HG03575 (cell line): ENCODE measurements at regions not wholly inside any gene's neighbourhood (a gene's known extent, or its start where the extent isn't known, plus 50 kb on each side); places are given as distances from the start of the nearest gene placed in this dataset.

Source experiments
- ATAC-seq: cut with Tn5 transposase; IDR thresholded peaks from one replicate; pipeline ENCODE4 v1.9.1; 2021; ENCODE audit not compliant: unreplicated experiment, insufficient number of reproducible peaks, low FRiP score; ENCODE audit errors: extremely low read depth

- no peak for ATAC-seq
These were observed 391.9 kb downstream of the GPATCH2 start for GRCh38 chr1:217238945-217239344.

DNA sequence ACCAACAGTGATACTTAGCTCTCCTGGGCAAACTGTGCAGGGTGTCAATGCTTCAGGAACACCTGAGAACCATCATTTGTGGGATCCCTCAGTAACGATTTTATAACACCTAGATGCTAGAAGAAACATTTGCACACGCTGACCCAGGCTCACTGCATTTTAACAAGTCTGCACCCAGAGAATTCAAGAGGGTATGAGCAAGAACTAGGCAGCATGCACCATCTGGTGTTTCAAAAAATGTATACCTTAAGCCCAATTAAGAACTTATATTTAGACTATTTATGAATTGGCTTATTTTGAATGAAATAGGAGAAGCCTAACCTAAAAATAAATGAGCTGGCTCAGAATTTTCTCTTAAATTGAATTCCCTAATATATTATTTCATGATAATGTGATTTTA, 400.5 kb downstream of the GPATCH2 start:
- no peak for ATAC-seq

DNA sequence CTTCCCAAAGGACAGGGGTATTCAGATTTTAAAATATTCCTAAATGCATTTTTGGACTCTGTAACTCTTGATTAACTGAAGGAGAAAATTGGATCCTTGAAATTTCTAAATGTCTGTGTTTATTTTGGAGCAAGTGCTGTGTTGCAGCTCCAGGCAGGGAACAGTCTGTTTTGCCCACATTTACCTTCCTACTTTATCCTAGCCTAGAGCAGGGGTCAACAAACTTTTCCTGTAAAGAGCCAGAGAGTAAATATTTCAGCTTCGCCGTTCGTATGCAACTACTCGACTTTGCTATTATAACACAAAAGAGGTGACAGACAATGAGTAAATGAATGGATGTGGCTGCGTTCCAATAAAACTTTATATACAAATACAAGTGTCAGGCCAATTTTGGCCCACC, 402.2 kb downstream of the GPATCH2 start:
- no peak for ATAC-seq

DNA sequence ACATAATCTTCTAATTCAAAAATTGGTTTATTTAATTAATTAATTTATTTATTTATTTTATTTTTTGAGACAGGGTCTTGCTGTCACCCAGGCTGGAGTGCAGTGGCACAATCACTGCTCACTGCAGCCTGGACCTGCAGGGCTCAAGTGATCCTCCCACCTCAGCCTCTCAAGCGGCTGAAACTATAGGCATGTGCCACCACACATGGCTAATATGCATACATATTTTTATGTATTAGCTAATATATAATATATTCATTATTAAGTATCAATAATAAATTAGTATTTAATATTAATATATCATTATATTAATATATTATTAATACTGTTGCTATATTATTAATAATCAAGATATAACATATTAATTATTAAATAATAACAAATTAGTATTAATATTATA, 406.7 kb downstream of the GPATCH2 start:
- ATAC-seq = no peak

GRCh38 chr1:217214551-217214950, 416.3 kb downstream of the GPATCH2 start:
- ATAC-seq = no peak

DNA sequence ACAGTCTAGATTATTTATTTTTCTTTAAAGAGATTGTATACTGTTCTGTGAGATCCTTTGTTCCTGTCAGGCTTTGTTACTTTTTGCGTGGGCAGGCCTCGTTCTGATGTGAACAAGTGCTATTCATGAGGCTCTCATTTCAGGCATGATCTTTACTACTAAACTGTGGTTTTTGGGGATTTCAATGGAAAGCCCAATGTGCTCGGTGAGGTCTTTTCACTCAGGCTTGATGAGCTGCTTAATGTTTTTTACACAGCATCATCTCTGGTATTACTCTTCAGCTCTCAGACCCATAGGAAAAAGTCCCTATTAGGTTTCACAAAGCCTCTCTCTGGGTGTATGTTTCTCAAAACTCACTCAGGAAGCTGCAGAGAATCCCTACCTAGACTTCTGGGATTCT, 419.4 kb downstream of the GPATCH2 start:
- ATAC-seq = no peak

DNA sequence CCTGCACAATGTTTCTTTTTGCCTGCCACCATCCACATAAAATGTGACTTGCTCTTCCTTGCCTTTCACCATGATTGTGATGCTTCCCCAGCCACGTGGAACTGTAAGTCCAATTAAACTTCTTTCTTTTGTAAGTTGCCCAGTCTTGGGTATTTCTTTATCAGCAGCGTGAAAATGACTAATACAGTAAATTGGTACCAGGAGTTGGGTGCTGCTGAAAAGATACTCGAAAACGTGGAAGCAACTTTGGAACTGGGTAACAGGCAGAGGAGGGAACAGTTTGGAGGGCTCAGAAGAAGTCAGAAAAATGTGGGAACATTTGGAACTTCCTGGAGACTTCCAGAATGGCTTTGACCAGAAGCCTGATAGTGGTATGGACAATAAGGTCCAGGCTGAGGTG, 425.3 kb downstream of the GPATCH2 start:
- ATAC-seq = no peak

DNA sequence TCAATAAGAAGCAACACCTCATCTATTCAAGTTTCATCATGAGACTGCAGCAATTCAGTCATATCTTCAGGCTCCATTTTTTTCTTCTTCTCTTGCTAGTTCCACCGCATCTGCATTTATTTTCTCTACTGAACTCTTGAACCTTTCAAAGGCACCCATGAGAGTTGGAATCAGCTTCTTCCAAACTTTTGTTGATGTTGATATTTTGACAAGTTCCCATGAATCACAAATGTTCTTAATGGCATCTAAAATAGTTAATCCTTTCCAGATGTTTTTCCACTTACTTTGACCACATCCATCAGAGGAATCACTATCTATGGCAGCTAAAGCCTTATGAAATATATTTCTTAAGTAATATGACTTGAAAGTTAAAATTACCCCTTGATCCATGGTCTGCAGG, 434.3 kb downstream of the GPATCH2 start:
- no peak for ATAC-seq

DNA sequence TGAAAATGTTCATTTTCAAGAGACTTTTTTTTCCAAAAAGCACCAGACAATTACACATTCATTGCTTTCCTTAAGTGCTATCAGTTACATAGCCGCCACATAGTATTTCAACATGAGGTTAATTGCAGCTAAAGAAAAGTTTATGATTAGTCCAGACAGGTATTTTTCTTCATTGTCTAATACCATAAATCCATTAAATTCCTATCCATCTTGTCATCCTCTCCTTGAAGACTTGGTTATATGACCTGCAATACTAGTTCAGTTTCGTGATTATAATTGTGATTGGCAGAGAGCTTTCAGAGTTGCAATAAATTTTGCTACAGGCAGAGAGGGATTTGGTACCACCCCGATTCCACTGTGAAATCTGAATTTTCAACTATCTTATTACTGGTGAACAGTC, 437.7 kb downstream of the GPATCH2 start:
- no peak for ATAC-seq

DNA sequence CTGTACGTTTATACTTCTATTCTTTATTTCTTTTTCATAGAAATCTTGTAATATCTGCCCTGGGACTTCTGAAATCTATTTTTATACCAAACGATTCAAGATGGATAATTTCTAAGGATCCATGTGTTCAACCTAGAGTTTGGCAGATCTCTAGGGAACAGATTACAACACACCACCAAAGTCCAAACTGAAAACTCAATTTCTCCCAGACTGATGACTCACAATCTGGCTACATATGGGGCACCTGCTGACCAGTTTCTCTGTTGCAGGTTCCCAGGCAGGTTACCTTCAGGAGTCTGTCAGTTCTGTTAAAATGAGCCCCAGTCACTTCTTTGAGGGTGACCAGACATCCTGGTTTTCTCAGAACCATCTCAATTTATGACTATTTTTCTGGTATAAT, 439.4 kb downstream of the GPATCH2 start:
- no peak for ATAC-seq

GRCh38 chr1:217190359-217190758, 440.5 kb downstream of the GPATCH2 start:
- no peak for ATAC-seq

DNA sequence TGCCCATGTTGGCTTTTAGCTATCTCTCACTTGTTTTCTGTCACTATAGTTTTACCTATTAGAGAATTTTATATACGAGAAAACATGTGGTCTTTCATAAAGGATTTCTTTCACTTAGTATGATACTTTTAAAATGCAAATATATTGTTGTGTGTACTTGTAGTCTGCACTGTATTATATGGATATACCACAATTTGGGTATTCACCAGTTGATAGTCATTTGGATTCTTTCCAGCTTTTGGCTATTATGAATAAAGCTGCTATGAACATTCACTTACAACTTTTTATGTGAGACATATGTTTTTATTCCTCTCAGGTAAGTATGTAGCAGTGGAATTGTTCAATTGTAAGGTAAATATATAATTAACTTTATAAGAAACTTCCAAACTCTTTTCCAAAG, 441.5 kb downstream of the GPATCH2 start:
- ATAC-seq = no peak

GRCh38 chr1:217188280-217189237, 442.3 kb downstream of the GPATCH2 start:
- no peak for ATAC-seq

DNA sequence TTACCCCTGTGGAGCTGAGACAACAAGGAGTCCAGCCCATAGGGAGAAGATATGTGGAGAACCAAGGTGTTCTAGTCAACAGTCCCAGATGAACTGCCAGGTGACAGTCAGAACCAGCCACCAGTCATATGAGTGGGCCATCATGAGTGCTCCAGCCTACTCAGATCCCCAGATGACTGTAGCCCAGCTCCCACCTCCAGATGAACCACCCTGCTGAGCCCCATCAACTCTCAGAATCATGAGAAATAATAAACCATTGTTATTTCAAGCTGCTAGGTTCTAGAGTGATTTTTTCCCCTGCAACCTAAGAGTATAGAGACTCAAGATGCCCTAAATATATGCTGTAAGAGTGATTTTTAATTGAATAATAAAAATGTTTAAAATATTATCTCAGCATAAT, 444.2 kb downstream of the GPATCH2 start:
- no peak for ATAC-seq

DNA sequence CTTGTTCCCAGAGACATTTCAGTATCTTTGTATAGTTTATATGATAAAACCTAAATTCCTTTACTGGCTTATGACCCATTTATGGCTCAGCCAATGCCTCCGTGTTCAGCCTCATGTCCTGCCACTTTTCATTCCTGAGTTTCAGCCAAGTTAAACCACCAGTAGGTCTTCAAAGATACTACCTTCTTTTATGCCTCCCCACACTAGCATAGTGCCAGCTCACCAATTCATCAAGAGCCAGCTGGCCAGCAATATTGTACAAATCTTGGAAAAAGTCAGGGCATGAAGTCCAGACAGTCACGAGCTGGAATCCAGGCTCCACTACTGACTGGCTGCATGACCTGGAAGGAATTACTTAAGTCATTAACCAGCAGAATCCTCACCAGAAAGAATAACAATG, 446.0 kb downstream of the GPATCH2 start:
- ATAC-seq = no peak

GRCh38 chr1:217182992-217183391, 447.9 kb downstream of the GPATCH2 start:
- no peak for ATAC-seq

DNA sequence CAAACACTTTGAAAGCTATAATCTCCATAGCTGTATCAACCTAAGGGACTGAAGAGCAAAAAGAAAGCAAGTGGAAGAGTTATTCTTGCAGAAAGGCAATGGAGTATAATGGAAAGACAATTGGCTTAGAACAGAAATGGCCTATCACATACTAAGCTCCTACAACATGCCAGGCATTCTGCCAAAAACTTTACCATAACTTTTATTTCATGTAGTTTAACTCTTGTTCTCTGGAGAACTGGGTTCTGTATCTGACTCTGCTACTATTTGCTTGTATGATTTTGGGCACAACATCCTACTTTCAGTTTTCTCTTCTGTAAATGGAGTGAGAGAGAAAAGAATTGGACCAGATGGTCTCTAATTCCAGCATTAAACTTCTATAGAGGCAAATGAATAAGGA, 449.1 kb downstream of the GPATCH2 start:
- no peak for ATAC-seq

DNA sequence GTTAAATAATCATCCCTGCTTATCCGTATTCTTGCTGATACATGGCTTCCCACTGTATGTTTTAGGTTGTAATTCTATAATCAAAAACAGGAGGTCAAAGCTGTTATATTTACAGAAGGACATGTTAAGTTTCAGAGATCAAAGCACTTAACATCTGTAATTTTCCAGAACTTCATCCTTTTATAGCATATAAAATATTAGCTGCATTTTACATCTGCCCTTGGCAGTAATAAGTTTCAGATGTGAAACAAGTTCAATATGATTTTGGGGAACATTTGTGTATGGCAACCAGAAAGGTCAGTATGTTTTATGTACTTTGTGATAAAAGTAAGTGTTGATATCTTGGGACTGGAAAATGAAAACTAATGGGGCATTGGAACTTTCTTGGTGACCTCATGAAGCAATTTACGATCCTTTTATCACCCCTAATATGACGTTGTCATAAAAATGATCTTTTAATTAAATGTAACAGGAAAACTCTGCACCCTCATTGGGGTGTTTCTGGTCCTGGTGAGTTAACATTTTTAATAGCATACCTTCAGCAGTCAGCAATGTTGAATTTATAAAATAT, 449.6 kb downstream of the GPATCH2 start:
- ATAC-seq = no peak

GRCh38 chr1:217180443-217180842, 450.4 kb downstream of the GPATCH2 start:
- ATAC-seq = no peak

GRCh38 chr1:217164403-217164802, 441.2 kb upstream of the ESRRG start:
- ATAC-seq = no peak

- ATAC-seq = no peak
These were observed 430.1 kb upstream of the ESRRG start for GRCh38 chr1:217153361-217153760.
